Neural progenitor cell (in vitro differentiated cells): ENCODE measurements at regions not wholly inside any gene's neighbourhood (a gene's known extent, or its start where the extent isn't known, plus 50 kb on each side); places are given as distances from the start of the nearest gene placed in this dataset.

Experiments
- EZH2 ChIP-seq: fragments of 200-600 bp; sonication (generic); IDR thresholded peaks from 2 replicates; pipeline ENCODE4 v1.6.1; 2017; ENCODE audit warnings: antibody characterized with exemption, mild to moderate bottlenecking, moderate library complexity
- TF ChIP-seq, protein P1 (sequence below): fragments of 200-600 bp; sonication (generic); IDR thresholded peaks from 2 replicates; pipeline ENCODE4 v1.5.1; 2017; ENCODE audit warnings: antibody characterized with exemption, mild to moderate bottlenecking

- TF ChIP-seq, protein P1, sequence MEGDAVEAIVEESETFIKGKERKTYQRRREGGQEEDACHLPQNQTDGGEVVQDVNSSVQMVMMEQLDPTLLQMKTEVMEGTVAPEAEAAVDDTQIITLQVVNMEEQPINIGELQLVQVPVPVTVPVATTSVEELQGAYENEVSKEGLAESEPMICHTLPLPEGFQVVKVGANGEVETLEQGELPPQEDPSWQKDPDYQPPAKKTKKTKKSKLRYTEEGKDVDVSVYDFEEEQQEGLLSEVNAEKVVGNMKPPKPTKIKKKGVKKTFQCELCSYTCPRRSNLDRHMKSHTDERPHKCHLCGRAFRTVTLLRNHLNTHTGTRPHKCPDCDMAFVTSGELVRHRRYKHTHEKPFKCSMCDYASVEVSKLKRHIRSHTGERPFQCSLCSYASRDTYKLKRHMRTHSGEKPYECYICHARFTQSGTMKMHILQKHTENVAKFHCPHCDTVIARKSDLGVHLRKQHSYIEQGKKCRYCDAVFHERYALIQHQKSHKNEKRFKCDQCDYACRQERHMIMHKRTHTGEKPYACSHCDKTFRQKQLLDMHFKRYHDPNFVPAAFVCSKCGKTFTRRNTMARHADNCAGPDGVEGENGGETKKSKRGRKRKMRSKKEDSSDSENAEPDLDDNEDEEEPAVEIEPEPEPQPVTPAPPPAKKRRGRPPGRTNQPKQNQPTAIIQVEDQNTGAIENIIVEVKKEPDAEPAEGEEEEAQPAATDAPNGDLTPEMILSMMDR: peak; percentile 52
- TF ChIP-seq EZH2: no peak
These were observed 557.3 kb upstream of the MIS18BP1 start for GRCh38 chr14:45810152-45810872.
